ENCODE measurements at regions not wholly inside any gene's neighbourhood (a gene's known extent, or its start where the extent isn't known, plus 50 kb on each side); places are given as distances from the start of the nearest gene placed in this dataset.

DNA sequence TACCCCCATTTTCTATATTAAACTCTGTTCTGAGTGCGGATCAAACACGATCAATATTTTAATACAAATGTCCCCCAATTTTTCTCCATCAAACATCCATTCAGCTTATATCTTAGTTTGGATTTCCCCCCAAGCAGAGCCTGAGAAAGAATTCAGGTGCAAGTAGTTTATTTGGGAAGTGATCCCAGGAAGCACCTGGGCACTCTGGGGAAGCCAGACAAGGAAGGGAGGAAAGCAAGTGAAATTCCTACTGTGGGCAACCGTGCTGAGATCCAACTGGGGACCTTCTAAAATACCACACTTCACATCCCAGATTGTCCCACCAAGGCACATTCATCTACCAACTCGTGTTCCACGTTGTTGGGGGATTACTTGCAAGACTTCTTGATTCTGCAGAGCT lies 323.4 kb upstream of the NBEA start:
- Histone ChIP-seq H4K20me1 (ENCODE audit: insufficient read depth, low read length, poor library complexity, severe bottlenecking) (no peaks in the 10 kb centered on the region), H3K4me1 (ENCODE audit: insufficient read depth, low read length, poor library complexity, severe bottlenecking) (no peaks in the 10 kb centered on the region), H3K27me3 (ENCODE audit: insufficient read depth, low read length, poor library complexity, severe bottlenecking) (no peaks in the 10 kb centered on the region), H3K9me3 (ENCODE audit: insufficient read depth, low read depth, low read length) (no peaks in the 10 kb centered on the region; the same call in 1 of the 2 replicates), H3K79me2 (ENCODE audit: insufficient read depth, low read length) (no peaks in the 10 kb centered on the region), H3K9ac (ENCODE audit: low read depth, low read length, poor library complexity, severe bottlenecking) (no peak overlapping the region), H3K4me3 (ENCODE audit: low read length, poor library complexity, severe bottlenecking) (no peak overlapping the region), H3F3A (ENCODE audit: low read depth) (no peaks in the 10 kb centered on the region), H3K36me3 (ENCODE audit: insufficient read depth, low read length) (no peaks in the 10 kb centered on the region), H3K4me2 (ENCODE audit: low read depth, low read length, poor library complexity, severe bottlenecking) (no peak overlapping the region), H2AFZ (ENCODE audit: low read length) (no peak overlapping the region), H3K9me2 (replicated peaks; ENCODE audit: low read depth, low read length) (no peaks in the 10 kb centered on the region)
- TF ChIP-seq EZH2phosphoT487 (IDR thresholded peaks at IDR 0.05; ENCODE audit: borderline replicate concordance), result no peak
- TF ChIP-seq, protein P1, sequence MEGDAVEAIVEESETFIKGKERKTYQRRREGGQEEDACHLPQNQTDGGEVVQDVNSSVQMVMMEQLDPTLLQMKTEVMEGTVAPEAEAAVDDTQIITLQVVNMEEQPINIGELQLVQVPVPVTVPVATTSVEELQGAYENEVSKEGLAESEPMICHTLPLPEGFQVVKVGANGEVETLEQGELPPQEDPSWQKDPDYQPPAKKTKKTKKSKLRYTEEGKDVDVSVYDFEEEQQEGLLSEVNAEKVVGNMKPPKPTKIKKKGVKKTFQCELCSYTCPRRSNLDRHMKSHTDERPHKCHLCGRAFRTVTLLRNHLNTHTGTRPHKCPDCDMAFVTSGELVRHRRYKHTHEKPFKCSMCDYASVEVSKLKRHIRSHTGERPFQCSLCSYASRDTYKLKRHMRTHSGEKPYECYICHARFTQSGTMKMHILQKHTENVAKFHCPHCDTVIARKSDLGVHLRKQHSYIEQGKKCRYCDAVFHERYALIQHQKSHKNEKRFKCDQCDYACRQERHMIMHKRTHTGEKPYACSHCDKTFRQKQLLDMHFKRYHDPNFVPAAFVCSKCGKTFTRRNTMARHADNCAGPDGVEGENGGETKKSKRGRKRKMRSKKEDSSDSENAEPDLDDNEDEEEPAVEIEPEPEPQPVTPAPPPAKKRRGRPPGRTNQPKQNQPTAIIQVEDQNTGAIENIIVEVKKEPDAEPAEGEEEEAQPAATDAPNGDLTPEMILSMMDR (conservative IDR thresholded peaks at IDR 0.05; ENCODE audit: low read length), result no peak

DNA sequence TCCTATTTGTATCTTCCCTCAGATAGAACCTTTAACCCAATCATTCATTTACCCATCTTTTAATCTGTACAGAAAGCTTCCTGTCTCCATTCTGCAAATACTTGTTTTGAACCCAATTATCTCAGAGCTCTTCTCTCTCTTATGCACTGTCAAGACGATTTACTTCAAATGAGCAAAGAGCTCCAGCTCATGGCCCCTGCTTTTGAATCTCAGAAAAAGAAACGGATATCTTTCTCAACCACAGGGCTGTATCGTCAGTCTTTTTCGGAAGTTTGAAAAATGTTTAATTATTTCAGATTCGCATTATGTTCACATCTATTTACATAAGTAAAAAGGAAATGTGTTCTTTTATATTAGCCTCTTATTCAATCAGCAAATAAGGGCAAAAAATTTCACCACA lies 322.7 kb upstream of the NBEA start:
- no peak overlapping the region for H3K9ac ChIP-seq (ENCODE audit: low read depth, low read length, poor library complexity, severe bottlenecking)
- H3K79me2 ChIP-seq (ENCODE audit: insufficient read depth, low read length), result no peaks in the 10 kb centered on the region
- H3K4me3 ChIP-seq (ENCODE audit: low read length, poor library complexity, severe bottlenecking), result no peak overlapping the region
- no peak overlapping the region for H2AFZ ChIP-seq (ENCODE audit: low read length)
- no peak overlapping the region for H3K4me2 ChIP-seq (ENCODE audit: low read depth, low read length, poor library complexity, severe bottlenecking)
- H3K4me1 ChIP-seq (ENCODE audit: insufficient read depth, low read length, poor library complexity, severe bottlenecking), result no peaks in the 10 kb centered on the region
- no peaks in the 10 kb centered on the region; the same call in 1 of the 2 replicates for H3K9me3 ChIP-seq (ENCODE audit: insufficient read depth, low read depth, low read length)
- no peaks in the 10 kb centered on the region for H3F3A ChIP-seq (ENCODE audit: low read depth)
- no peaks in the 10 kb centered on the region for H4K20me1 ChIP-seq (ENCODE audit: insufficient read depth, low read length, poor library complexity, severe bottlenecking)
- H3K36me3 ChIP-seq (ENCODE audit: insufficient read depth, low read length), result no peaks in the 10 kb centered on the region
- no peaks in the 10 kb centered on the region for H3K27me3 ChIP-seq (ENCODE audit: insufficient read depth, low read length, poor library complexity, severe bottlenecking)
- TF ChIP-seq, protein P1 (conservative IDR thresholded peaks at IDR 0.05; ENCODE audit: low read length), result no peak
- TF ChIP-seq EZH2phosphoT487 (IDR thresholded peaks at IDR 0.05; ENCODE audit: borderline replicate concordance), result no peak
- no peaks in the 10 kb centered on the region for H3K9me2 ChIP-seq (replicated peaks; ENCODE audit: low read depth, low read length)

DNA sequence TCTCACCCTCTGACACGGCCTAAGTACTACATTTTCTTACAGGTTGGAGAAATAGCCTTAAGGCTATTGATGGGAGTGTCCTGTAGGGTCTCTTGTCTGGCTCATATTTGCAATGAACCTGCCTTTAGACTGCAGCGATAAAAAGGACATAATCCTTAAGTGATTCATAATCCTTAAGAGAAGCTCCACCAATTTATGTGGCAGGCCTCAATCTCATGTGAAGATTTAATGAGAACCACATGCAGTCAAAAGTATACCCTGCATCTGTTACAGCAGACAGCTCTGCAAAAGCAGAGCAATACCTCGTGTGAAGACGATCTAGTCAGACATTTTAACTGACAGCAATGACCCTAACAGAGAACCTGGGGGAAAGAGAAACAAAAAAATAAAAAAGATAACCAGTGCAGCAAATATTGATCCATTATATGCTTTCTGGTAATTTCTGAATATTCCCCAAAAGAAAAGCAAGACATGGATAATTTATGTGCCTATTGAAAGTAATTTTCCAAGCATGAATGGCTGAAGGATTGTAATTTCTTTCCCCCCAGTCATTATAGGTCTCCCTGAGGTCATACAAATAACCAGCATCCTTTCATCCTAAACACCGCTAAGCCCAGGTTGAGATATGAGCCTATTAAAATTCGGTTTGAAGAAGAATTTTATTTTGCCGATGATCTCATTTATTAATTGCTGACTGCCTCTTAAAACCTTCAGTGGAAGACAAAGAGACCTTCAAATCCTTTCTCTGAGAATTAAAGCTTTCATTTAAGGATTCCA lies 321.8 kb upstream of the NBEA start:
- no peak overlapping the region for H2AFZ ChIP-seq (ENCODE audit: low read length)

More for the DNA sequence above, 321.8 kb upstream of the NBEA start:
- no peaks in the 10 kb centered on the region for H3K36me3 ChIP-seq (ENCODE audit: insufficient read depth, low read length)
- H3K9ac ChIP-seq (ENCODE audit: low read depth, low read length, poor library complexity, severe bottlenecking), result no peak overlapping the region
- H3F3A ChIP-seq (ENCODE audit: low read depth), result no peaks in the 10 kb centered on the region
- no peak overlapping the region for H3K4me3 ChIP-seq (ENCODE audit: low read length, poor library complexity, severe bottlenecking)
- H3K4me1 ChIP-seq (ENCODE audit: insufficient read depth, low read length, poor library complexity, severe bottlenecking), result no peaks in the 10 kb centered on the region
- H3K79me2 ChIP-seq (ENCODE audit: insufficient read depth, low read length), result no peaks in the 10 kb centered on the region
- H3K9me3 ChIP-seq (ENCODE audit: insufficient read depth, low read depth, low read length), result no peaks in the 10 kb centered on the region; the same call in 1 of the 2 replicates
- H3K9me2 ChIP-seq (replicated peaks; ENCODE audit: low read depth, low read length), result no peaks in the 10 kb centered on the region
- no peak for TF ChIP-seq EZH2phosphoT487 (IDR thresholded peaks at IDR 0.05; ENCODE audit: borderline replicate concordance)
- TF ChIP-seq, protein P1 (conservative IDR thresholded peaks at IDR 0.05; ENCODE audit: low read length), result no peak
- H4K20me1 ChIP-seq (ENCODE audit: insufficient read depth, low read length, poor library complexity, severe bottlenecking), result no peaks in the 10 kb centered on the region
- no peaks in the 10 kb centered on the region for H3K27me3 ChIP-seq (ENCODE audit: insufficient read depth, low read length, poor library complexity, severe bottlenecking)
- H3K4me2 ChIP-seq (ENCODE audit: low read depth, low read length, poor library complexity, severe bottlenecking), result no peak overlapping the region
